Panc1 (cell line): ENCODE measurements at regions not wholly inside any gene's neighbourhood (a gene's known extent, or its start where the extent isn't known, plus 50 kb on each side); places are given as distances from the start of the nearest gene placed in this dataset.

ENCODE experiments used
- ATAC-seq: fragments of 200-7000 bp; cut with Tn5 transposase; 2 replicates; pipeline ENCODE4 v1.9.1; 2020; ENCODE audit warnings: mild to moderate bottlenecking, moderate library complexity
- BruUV-seq: library from RNA; stranded (reverse); fragments of 400-500 nt; replicated peaks from 2 replicates; lab custom pipeline; 2021; lab: Mats Ljungman, UMichigan
- CTCF ChIA-PET: fragments of 300-600 bp; sonication (Branson Sonifier 250); formaldehyde crosslinking; loops from one replicate; lab custom pipeline; 2022; ENCODE audit warnings: antibody characterized with exemption; lab: Charles Lee
- POLR2A ChIA-PET: fragments of 300-600 bp; sonication (Branson Sonifier 250); formaldehyde crosslinking; loops from one replicate; lab custom pipeline; 2022; ENCODE audit warnings: antibody characterized with exemption; lab: Charles Lee
- DNase-seq: peaks from one replicate; pipeline ENCODE4 v3.0.0-alpha.2; 2010; ENCODE audit warnings: low read depth, low spot score
- H3K27ac ChIP-seq: 2 replicates; pipeline ENCODE4 v1.5.1; 2011; ENCODE audit warnings: mild to moderate bottlenecking, low read length, inconsistent platforms
- H3K27me3 ChIP-seq: fragments of 200-500 bp; sonication (Bioruptor generic); 2 replicates; pipeline ENCODE4 v1.6.0; 2014; ENCODE audit warnings: low read length, inconsistent platforms; ENCODE audit not compliant: control insufficient read depth, insufficient read depth
- H3K36me3 ChIP-seq: fragments of 200-500 bp; sonication (Bioruptor generic); 2 replicates; pipeline ENCODE4 v1.5.1; 2014; ENCODE audit warnings: inconsistent platforms, mild to moderate bottlenecking, low read length, moderate library complexity; ENCODE audit not compliant: control insufficient read depth, insufficient read depth
- H3K4me1 ChIP-seq: 2 replicates; pipeline ENCODE4 v1.5.1; 2011; ENCODE audit warnings: inconsistent platforms, mild to moderate bottlenecking, low read length, moderate library complexity; ENCODE audit not compliant: control insufficient read depth, insufficient read depth
- H3K4me3 ChIP-seq, 2 experiments: 2 replicates each; pipeline ENCODE4 v1.5.1; 2011 to 2012; ENCODE audit warnings: low read depth in 2 of 2, low read length in 2 of 2, mild to moderate bottlenecking in 2 of 2, inconsistent platforms in 1 of 2, moderate library complexity in 1 of 2
- H3K9me3 ChIP-seq: fragments of 200-500 bp; sonication (Bioruptor generic); 2 replicates; pipeline ENCODE4 v1.5.1; 2014; ENCODE audit warnings: low read depth, mild to moderate bottlenecking, inconsistent platforms, low read length, moderate library complexity; ENCODE audit not compliant: control insufficient read depth, insufficient read depth
- POLR2AphosphoS5 ChIP-seq: IDR thresholded peaks from 2 replicates; pipeline ENCODE4 v1.6.1; 2012; ENCODE audit warnings: mild to moderate bottlenecking, low read depth, low read length, moderate library complexity
- SIN3A ChIP-seq: IDR thresholded peaks from 2 replicates; pipeline ENCODE4 v1.6.1; 2012; ENCODE audit warnings: low read depth, mild to moderate bottlenecking, low read length, moderate library complexity, borderline replicate concordance; ENCODE audit not compliant: insufficient read depth
- TCF7L2 ChIP-seq: IDR thresholded peaks from 2 replicates; pipeline ENCODE4 v1.6.1; 2011; ENCODE audit warnings: mild to moderate bottlenecking, low read depth, low read length, inconsistent platforms
- in situ Hi-C: cut with HindIII; loops from 2 replicates; pipeline ENCODE4 v1.10.0; 2016; ENCODE audit warnings: low sequenced_read_pairs, low pct_unique_long_range_greater_than_20kb
- intact Hi-C: fragments of 100-400 bp; cut with micrococcal nuclease; formaldehyde crosslinking; loops from one replicate; pipeline ENCODE4 v1.10.0; 2022; ENCODE audit not compliant: unreplicated experiment
- TF ChIP-seq, protein P1 (sequence below): fragments of 450-650 bp; IDR thresholded peaks from 2 replicates; pipeline ENCODE4 v1.5.1; 2017; ENCODE audit warnings: mild to moderate bottlenecking
- TF ChIP-seq, protein P2 (sequence below), 2 experiments: IDR thresholded peaks; 2 replicates each; pipeline ENCODE4 v1.6.1; 2011 to 2012; ENCODE audit warnings: low read depth in 2 of 2, control low read depth in 1 of 2, low read length in 1 of 2, mild to moderate bottlenecking in 1 of 2, moderate library complexity in 1 of 2; ENCODE audit not compliant: insufficient read depth in 1 of 2

DNA sequence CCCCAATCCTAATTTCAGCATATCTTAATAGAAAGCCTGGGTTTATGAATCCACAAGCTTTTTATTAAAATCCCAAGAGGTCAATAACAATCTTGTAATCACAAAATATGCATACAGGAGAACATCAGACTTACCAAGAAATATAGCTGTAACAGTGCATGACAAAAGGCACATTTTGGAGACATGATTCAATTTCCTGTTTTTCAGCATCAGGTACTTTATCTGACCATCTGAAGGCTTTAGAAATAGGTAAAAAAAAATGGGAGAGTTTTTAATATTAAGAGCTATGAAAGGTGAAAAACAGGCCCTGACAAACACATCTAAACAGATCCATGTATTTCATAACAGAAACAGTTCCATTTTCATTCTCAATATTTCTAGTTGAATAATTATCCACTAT, 89.9 kb upstream of the EFEMP1 start:
- H3K4me1 ChIP-seq: peaks cover 3% of the 10 kb centered on the region; the same call in 1 of the 2 replicates
- no TSS peak for BruUV-seq
- DNase-seq (no peak), ATAC-seq (no peak)
- H3K27ac ChIP-seq: no peak overlapping the region
- no peaks in the 10 kb centered on the region for H3K27me3 ChIP-seq
- CTCF ChIA-PET: no interaction called here
- H3K9me3 ChIP-seq: no peaks in the 10 kb centered on the region
- intact Hi-C loops (loop anchor here (5.0 kb wide), 1 partner anchor 241 kb away; no protein-coding TSS in a partner anchor), in situ Hi-C loops (no loop called here)
- no peaks in the 10 kb centered on the region for H3K36me3 ChIP-seq
- POLR2A ChIA-PET: no interaction called here
- no peak overlapping the region for H3K4me3 ChIP-seq
- TF ChIP-seq TCF7L2: no peak
- TF ChIP-seq SIN3A: no peak
- TF ChIP-seq, protein P1, sequence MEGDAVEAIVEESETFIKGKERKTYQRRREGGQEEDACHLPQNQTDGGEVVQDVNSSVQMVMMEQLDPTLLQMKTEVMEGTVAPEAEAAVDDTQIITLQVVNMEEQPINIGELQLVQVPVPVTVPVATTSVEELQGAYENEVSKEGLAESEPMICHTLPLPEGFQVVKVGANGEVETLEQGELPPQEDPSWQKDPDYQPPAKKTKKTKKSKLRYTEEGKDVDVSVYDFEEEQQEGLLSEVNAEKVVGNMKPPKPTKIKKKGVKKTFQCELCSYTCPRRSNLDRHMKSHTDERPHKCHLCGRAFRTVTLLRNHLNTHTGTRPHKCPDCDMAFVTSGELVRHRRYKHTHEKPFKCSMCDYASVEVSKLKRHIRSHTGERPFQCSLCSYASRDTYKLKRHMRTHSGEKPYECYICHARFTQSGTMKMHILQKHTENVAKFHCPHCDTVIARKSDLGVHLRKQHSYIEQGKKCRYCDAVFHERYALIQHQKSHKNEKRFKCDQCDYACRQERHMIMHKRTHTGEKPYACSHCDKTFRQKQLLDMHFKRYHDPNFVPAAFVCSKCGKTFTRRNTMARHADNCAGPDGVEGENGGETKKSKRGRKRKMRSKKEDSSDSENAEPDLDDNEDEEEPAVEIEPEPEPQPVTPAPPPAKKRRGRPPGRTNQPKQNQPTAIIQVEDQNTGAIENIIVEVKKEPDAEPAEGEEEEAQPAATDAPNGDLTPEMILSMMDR: no peak
- TF ChIP-seq POLR2AphosphoS5: no peak
- TF ChIP-seq, protein P2, sequence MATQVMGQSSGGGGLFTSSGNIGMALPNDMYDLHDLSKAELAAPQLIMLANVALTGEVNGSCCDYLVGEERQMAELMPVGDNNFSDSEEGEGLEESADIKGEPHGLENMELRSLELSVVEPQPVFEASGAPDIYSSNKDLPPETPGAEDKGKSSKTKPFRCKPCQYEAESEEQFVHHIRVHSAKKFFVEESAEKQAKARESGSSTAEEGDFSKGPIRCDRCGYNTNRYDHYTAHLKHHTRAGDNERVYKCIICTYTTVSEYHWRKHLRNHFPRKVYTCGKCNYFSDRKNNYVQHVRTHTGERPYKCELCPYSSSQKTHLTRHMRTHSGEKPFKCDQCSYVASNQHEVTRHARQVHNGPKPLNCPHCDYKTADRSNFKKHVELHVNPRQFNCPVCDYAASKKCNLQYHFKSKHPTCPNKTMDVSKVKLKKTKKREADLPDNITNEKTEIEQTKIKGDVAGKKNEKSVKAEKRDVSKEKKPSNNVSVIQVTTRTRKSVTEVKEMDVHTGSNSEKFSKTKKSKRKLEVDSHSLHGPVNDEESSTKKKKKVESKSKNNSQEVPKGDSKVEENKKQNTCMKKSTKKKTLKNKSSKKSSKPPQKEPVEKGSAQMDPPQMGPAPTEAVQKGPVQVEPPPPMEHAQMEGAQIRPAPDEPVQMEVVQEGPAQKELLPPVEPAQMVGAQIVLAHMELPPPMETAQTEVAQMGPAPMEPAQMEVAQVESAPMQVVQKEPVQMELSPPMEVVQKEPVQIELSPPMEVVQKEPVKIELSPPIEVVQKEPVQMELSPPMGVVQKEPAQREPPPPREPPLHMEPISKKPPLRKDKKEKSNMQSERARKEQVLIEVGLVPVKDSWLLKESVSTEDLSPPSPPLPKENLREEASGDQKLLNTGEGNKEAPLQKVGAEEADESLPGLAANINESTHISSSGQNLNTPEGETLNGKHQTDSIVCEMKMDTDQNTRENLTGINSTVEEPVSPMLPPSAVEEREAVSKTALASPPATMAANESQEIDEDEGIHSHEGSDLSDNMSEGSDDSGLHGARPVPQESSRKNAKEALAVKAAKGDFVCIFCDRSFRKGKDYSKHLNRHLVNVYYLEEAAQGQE (IDR thresholded peaks at IDR 0.05; ENCODE audit: insufficient read depth in 1 of 2, low read depth in 2 of 2, low read length in 1 of 2): no peak

DNA sequence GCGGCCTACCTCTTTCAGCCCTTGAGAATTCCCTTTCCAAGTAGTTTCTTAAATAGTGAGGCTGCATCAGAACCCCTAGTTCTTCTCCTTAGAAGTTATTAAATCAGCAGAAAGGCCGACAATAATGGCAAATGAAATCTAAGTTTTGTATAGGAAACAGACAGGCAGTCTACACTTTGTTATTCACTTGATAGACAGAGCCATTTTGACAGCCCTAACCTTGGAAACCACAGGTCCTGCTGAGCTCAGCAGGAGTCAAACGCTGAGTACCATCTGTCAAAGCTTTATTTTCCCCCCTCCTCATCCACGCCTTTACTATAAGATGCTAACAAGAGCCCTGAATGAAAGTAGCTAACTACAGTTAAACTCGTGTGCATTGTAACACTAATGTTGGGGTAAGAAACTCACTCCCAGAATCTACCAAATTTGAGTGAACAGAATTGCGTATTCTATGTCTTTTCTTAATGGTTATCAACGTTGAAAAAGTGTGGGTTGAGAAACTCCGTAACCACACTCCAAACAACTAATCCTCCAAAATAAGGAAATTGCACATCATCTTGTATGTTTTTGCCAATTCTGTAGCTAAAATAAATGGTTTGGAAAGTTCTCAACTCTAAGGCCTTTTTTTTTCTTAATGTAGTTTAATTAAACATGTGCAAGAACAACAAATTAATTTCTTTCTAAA, 90.6 kb upstream of the EFEMP1 start:
- no peaks in the 10 kb centered on the region for H3K9me3 ChIP-seq
- H3K36me3 ChIP-seq: no peaks in the 10 kb centered on the region
- no peak overlapping the region for H3K27ac ChIP-seq
- no peaks in the 10 kb centered on the region; the same call in 1 of the 2 replicates for H3K4me1 ChIP-seq
- in situ Hi-C loops (no loop called here), intact Hi-C loops (loop anchor here (5.0 kb wide), 1 partner anchor 242 kb away; no protein-coding TSS in a partner anchor)
- DNase-seq (no peak), ATAC-seq (no peak)
- H3K4me3 ChIP-seq: no peak overlapping the region
- BruUV-seq: no TSS peak
- CTCF ChIA-PET: no interaction called here
- H3K27me3 ChIP-seq: no peaks in the 10 kb centered on the region; the same call in 1 of the 2 replicates
- TF ChIP-seq TCF7L2 (no peak), POLR2AphosphoS5 (no peak), SIN3A (no peak)
- TF ChIP-seq, protein P2 (IDR thresholded peaks at IDR 0.05; ENCODE audit: insufficient read depth in 1 of 2, low read depth in 2 of 2, low read length in 1 of 2): no peak
- TF ChIP-seq, protein P1: no peak
- POLR2A ChIA-PET: no interaction called here
